ENCODE measurements at regions not wholly inside any gene's neighbourhood (a gene's known extent, or its start where the extent isn't known, plus 50 kb on each side); places are given as distances from the start of the nearest gene placed in this dataset.

DNA sequence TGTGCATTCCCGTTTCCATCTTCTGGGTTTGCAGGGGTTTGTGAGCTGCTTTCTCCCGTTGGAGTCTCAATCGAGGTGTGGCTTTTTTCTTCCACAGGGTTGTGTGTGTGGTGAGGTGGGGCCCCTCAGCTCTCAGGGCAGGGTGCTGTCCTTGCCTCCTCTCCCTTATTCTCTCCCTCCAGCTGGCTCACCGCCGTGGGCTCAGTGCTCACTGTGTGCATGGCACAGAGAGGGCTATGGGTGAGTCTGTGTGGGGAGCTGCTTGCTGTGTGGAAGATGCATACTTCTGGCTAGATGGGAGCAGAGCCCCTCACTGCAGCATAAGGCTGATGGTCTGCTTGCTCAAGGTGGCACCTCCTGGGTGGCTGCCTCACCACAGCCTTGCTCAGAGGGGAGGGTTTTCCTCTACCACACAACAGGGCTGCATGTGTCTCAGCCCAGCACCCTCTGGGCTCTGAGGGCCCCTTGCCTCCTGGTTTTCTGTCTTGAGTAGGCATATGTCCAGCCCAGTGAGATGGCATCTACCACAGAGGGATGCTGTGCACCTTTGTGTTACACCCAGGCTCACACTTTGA is 203.1 kb upstream of the B3GAT1 start:
- Histone ChIP-seq H3K4me1 (ENCODE audit: control insufficient read depth in 1 of 2, insufficient read depth in 2 of 2, low read length in 2 of 2) (no peaks in the 10 kb centered on the region), H3K27ac (ENCODE audit: low read length) (no peak overlapping the region), H3K36me3 (ENCODE audit: control insufficient read depth in 1 of 2, insufficient read depth in 2 of 2, low read length in 2 of 2) (no peaks in the 10 kb centered on the region), H3K4me3 (ENCODE audit: low read depth in 1 of 2, low read length in 2 of 2) (no peak overlapping the region), H3K9me3 (ENCODE audit: control insufficient read depth in 1 of 2, low read length in 2 of 2) (no peaks in the 10 kb centered on the region), H3K27me3 (ENCODE audit: low read depth, low read length) (no peaks in the 10 kb centered on the region)

DNA sequence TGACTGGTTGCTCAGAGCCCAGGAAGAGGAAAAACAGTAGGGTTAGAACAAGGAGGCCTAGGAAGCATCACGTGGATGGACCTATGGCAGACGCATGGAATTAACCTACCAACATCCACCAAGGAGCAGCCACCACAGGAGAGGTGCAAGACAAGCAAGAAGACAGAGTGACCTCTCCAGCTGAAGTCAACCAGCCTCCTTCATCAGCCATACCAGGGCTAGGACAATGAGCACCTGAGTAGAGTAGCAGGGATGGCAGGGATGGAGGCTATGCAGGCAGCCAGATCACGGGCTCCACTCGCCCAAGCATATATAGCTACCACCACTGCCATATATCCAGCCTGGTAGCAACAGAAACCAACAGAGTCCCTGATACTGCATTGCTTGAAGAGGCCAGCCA is 202.1 kb upstream of the B3GAT1 start:
- Histone ChIP-seq H3K4me1 (ENCODE audit: control insufficient read depth in 1 of 2, insufficient read depth in 2 of 2, low read length in 2 of 2) (no peaks in the 10 kb centered on the region), H3K27ac (ENCODE audit: low read length) (no peak overlapping the region), H3K9me3 (ENCODE audit: control insufficient read depth in 1 of 2, low read length in 2 of 2) (no peaks in the 10 kb centered on the region), H3K36me3 (ENCODE audit: control insufficient read depth in 1 of 2, insufficient read depth in 2 of 2, low read length in 2 of 2) (no peaks in the 10 kb centered on the region), H3K4me3 (ENCODE audit: low read depth in 1 of 2, low read length in 2 of 2) (no peak overlapping the region), H3K27me3 (ENCODE audit: low read depth, low read length) (no peaks in the 10 kb centered on the region)

DNA sequence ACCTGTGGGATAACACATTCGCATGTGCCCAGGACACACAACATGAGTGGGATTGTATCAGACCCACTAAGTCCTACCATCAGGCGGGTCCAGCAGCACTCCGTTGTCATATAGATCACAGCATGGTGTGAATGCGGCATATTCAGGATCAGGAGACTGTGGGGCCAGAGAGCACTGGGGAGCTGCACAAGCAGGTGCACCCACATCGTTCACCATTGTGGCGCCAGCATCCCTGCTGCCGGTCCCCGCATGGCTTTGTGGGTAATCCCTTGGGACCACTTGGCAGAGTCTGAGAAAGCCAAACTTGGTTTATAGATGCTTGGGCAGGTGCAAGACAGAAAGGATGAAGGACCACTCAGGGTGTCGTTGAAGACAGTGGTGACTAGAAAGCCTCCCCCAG is 201.6 kb upstream of the B3GAT1 start:
- H3K9me3 ChIP-seq (ENCODE audit: control insufficient read depth in 1 of 2, low read length in 2 of 2) = no peaks in the 10 kb centered on the region

DNA sequence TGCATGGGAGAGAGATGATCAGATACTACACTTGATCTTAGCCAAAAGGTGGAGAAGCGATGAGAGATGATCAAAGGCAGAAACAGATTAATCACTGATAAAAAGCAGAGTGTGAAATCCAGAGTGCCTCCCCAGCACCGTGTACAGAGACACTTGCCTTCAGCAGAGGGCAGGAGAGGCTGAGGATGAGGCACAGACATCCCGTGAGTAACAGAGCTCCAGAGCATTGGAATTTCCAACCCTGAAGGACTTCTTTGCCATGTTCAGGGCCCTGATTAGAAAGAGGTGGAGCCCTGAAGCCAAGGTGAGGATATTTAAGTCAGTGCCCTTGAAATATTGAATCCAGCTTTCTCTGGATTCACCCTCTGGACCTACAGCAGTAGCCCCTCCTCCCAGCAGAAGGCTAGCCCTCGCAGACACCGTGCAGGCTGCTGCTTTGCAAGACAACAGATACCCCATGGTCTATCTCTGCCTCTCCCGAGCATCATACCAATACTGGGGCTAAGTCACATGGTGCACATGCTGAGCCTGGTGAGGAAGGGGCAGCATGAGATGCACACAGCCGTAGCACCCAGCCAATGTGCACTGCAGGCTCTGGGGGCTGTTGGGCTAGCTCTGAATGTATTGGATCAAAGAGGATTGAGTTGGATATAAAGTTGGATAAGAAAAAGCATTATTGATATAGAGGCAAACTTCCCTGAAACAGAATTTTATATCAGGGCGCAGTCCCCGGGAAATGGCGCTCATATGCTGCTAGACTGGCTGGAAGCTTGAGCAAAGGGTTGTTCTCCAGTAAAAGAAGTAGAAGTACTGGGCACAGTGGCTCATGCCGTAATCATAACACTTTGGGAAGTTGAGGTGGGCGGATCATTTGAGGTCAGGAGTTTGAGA is 200.3 kb upstream of the B3GAT1 start:
- Histone ChIP-seq H3K36me3 (ENCODE audit: control insufficient read depth in 1 of 2, insufficient read depth in 2 of 2, low read length in 2 of 2) (no peaks in the 10 kb centered on the region), H3K9me3 (ENCODE audit: control insufficient read depth in 1 of 2, low read length in 2 of 2) (no peaks in the 10 kb centered on the region), H3K27ac (ENCODE audit: low read length) (no peak overlapping the region), H3K27me3 (ENCODE audit: low read depth, low read length) (no peaks in the 10 kb centered on the region), H3K4me3 (ENCODE audit: low read depth in 1 of 2, low read length in 2 of 2) (no peak overlapping the region), H3K4me1 (ENCODE audit: control insufficient read depth in 1 of 2, insufficient read depth in 2 of 2, low read length in 2 of 2) (no peaks in the 10 kb centered on the region)

More for the DNA sequence above, 201.6 kb upstream of the B3GAT1 start:
- no peaks in the 10 kb centered on the region for H3K4me1 ChIP-seq (ENCODE audit: control insufficient read depth in 1 of 2, insufficient read depth in 2 of 2, low read length in 2 of 2)
- no peak overlapping the region for H3K4me3 ChIP-seq (ENCODE audit: low read depth in 1 of 2, low read length in 2 of 2)
- H3K27me3 ChIP-seq (ENCODE audit: low read depth, low read length) = no peaks in the 10 kb centered on the region
- no peak overlapping the region for H3K27ac ChIP-seq (ENCODE audit: low read length)
- H3K36me3 ChIP-seq (ENCODE audit: control insufficient read depth in 1 of 2, insufficient read depth in 2 of 2, low read length in 2 of 2) = no peaks in the 10 kb centered on the region

DNA sequence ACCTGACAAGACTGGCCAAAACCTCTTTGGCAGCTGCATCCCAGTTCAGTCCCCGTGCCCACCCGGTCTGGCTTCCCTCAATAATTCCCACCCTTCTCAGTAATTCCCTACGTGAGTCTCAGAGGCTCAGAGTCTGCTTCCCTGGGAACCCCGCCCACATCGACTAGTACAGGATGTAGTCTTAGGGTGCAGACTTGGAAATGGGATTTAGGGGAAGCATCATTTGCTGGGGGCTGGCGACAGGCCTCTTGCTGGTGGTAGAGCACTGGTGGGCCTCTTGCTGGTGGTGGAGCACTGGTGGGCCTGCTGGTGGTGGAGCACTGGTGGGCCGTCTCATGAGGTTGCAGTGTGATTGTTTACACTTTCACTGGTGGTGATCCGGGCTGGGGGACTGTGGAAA is 199.5 kb upstream of the B3GAT1 start:
- Histone ChIP-seq H3K4me3 (ENCODE audit: low read depth in 1 of 2, low read length in 2 of 2) (no peak overlapping the region), H3K9me3 (ENCODE audit: control insufficient read depth in 1 of 2, low read length in 2 of 2) (no peaks in the 10 kb centered on the region), H3K4me1 (ENCODE audit: control insufficient read depth in 1 of 2, insufficient read depth in 2 of 2, low read length in 2 of 2) (no peaks in the 10 kb centered on the region), H3K27ac (ENCODE audit: low read length) (no peak overlapping the region), H3K27me3 (ENCODE audit: low read depth, low read length) (no peaks in the 10 kb centered on the region), H3K36me3 (ENCODE audit: control insufficient read depth in 1 of 2, insufficient read depth in 2 of 2, low read length in 2 of 2) (no peaks in the 10 kb centered on the region)

DNA sequence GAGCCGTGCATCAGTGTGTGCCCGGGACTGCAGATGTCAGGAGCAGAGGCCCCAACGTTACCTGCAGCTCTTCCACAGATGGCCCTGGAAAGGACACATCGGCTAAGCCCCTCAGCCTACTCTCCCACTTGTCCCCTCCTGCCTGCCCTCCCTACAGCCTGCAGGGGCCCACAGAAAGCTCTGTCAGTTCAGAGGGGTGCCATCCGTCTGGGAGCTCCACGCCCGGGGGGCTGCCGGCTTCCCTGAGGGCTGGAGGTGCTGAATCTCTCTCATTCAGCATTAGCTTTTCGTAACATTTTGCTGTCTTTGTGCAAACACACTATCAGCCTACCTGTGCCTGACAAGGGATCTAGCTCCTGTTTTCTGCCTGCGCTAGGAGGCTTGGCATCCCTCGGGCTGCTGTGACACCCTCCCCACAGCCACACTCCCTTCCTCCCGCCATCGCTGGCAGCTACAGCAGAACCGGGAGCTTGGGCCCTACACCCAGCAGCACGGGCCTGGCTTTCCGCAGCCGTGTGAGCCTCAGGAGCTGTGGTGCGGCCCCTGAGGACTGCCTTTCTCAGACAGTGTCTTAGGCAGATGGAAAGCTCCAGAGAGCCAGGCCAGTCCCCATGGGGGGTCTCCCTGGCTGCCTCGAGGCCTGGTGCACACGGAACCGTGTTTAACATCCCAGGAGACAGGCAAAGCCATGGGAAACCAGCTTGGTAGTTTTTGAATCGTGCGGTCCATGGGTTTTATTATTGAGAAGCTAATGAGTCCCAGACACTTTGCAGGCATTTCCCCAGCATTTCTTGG is 198.3 kb upstream of the B3GAT1 start:
- no peaks in the 10 kb centered on the region for H3K27me3 ChIP-seq (ENCODE audit: low read depth, low read length)
- no peaks in the 10 kb centered on the region for H3K9me3 ChIP-seq (ENCODE audit: control insufficient read depth in 1 of 2, low read length in 2 of 2)
- no peak overlapping the region for H3K4me3 ChIP-seq (ENCODE audit: low read depth in 1 of 2, low read length in 2 of 2)
- no peaks in the 10 kb centered on the region for H3K4me1 ChIP-seq (ENCODE audit: control insufficient read depth in 1 of 2, insufficient read depth in 2 of 2, low read length in 2 of 2)
- H3K27ac ChIP-seq (ENCODE audit: low read length) = no peak overlapping the region
- H3K36me3 ChIP-seq (ENCODE audit: control insufficient read depth in 1 of 2, insufficient read depth in 2 of 2, low read length in 2 of 2) = no peaks in the 10 kb centered on the region

DNA sequence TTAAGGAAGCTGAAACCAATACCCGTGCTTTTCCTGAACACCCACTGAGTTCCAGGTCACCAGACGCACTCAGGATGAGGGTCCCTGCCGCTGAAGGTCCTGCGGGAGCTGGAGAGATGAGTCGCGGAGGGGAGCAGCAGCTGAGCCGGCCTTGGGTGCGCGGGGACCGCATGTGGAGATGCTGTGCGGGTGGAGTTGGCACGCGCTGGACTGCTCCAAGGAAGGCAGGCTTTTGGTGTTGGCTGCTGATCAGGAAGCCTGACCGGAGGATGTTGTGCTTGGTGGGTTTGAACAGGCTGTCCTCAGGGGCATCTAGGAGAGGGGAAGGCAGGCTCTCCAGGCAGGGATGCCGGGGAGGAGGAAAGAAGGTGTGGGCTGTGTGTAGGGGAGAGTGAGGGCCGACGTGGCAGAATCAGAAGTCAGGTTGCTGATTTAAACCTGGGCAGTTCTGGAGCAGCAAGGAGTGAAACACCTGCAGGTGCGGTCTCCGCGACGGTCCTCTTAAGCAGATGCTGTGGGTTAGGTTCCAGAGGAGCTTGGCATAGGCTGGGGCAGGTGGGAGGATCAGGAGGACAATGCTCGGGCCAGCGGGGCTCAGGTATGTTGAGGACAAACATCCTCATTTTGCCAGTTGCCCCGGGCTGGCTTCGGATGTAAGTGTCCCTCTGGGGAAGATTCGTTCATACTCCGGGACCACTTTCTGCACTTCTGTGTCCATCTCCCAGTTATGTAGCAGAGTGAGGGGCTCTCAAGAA is 197.5 kb upstream of the B3GAT1 start:
- no peak overlapping the region for H3K27ac ChIP-seq (ENCODE audit: low read length)
- H3K27me3 ChIP-seq (ENCODE audit: low read depth, low read length) = no peaks in the 10 kb centered on the region
- H3K36me3 ChIP-seq (ENCODE audit: control insufficient read depth in 1 of 2, insufficient read depth in 2 of 2, low read length in 2 of 2) = no peaks in the 10 kb centered on the region

DNA sequence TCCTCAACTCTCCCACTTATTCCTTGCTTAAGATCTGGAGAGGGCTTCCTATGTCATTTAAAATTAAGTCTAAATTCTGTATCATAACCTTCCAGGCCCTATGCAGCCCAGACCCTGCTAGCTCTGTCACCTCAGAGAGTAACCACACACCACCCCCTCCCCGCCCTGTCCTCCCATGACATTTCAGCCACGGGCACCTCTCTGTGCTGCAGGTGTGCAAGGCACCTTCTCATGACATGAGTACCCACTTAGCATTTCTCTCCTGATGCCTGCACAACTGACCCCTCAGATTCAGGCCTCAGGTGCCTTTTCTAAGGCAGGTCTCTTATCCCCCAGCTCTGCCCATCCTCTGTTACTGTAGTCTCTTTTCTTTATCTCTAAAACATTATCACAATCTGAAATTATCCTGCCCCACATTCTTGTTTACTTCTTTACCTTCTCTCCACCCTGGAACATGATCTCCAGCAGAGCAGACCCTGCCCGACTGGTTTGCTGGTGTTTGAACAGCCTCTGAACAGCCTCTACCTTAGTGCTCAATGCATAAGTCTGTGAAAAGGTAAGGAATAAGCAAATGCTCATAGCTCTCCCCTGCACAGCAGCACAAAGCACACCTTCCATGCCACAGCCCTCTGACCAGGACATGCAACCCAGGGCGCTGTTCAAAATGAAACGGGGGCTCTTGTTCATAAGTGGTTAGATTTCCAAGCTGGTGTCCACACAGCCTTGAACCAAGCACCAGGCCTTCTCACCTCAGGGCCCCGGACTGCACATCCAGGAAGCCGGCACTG is 196.1 kb upstream of the B3GAT1 start:
- Histone ChIP-seq H3K4me3 (ENCODE audit: low read depth in 1 of 2, low read length in 2 of 2) (no peak overlapping the region), H3K27ac (ENCODE audit: low read length) (no peak overlapping the region), H3K4me1 (ENCODE audit: control insufficient read depth in 1 of 2, insufficient read depth in 2 of 2, low read length in 2 of 2) (no peaks in the 10 kb centered on the region), H3K36me3 (ENCODE audit: control insufficient read depth in 1 of 2, insufficient read depth in 2 of 2, low read length in 2 of 2) (no peaks in the 10 kb centered on the region), H3K9me3 (ENCODE audit: control insufficient read depth in 1 of 2, low read length in 2 of 2) (no peaks in the 10 kb centered on the region), H3K27me3 (ENCODE audit: low read depth, low read length) (no peaks in the 10 kb centered on the region)

More for the DNA sequence above, 197.5 kb upstream of the B3GAT1 start:
- no peaks in the 10 kb centered on the region for H3K9me3 ChIP-seq (ENCODE audit: control insufficient read depth in 1 of 2, low read length in 2 of 2)
- no peak overlapping the region for H3K4me3 ChIP-seq (ENCODE audit: low read depth in 1 of 2, low read length in 2 of 2)
- no peaks in the 10 kb centered on the region for H3K4me1 ChIP-seq (ENCODE audit: control insufficient read depth in 1 of 2, insufficient read depth in 2 of 2, low read length in 2 of 2)

DNA sequence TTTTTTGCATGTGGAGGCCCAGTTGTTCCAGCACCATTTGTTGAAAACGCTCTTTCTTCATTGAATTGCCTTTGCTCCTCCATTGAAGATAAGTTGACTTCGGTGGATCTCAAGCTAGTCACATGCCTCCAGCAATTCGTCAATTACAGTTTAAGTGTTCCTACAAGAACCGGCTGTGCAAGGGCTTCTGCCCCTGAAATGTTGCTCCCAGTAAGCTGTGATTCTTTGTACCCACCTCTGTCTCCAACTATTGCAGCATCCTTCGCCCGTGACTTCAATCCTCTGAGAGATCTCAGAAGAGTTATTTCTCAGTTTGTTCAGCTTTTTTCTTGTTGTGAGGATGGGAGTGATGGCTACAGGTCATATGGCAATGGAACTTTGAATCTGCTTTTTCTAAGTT is 194.2 kb upstream of the B3GAT1 start:
- Histone ChIP-seq H3K9me3 (ENCODE audit: control insufficient read depth in 1 of 2, low read length in 2 of 2) (no peaks in the 10 kb centered on the region), H3K27ac (ENCODE audit: low read length) (no peak overlapping the region)

DNA sequence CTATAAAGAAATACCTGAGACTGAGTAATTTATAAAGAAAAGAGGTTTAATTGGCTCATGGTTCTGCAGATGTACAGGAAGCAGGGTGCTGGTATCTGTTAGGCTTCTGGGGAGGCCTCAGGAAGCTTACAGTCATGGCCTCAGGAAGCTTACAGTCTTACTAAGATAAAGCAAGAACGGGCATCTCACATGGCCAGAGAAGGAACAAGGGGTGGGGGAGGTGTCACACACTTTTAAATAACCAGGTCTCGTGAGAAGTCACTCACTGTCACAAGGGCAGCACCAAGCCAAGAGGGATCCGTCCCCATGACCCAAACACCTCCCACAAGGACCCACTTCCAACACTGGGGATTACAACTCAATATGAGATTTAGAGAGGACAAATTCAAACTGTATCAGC is 192.8 kb upstream of the B3GAT1 start:
- no peak overlapping the region for H3K27ac ChIP-seq (ENCODE audit: low read length)
- H3K4me3 ChIP-seq (ENCODE audit: low read depth in 1 of 2, low read length in 2 of 2) = no peak overlapping the region
- H3K4me1 ChIP-seq (ENCODE audit: control insufficient read depth in 1 of 2, insufficient read depth in 2 of 2, low read length in 2 of 2) = no peaks in the 10 kb centered on the region
- no peaks in the 10 kb centered on the region for H3K9me3 ChIP-seq (ENCODE audit: control insufficient read depth in 1 of 2, low read length in 2 of 2)
- H3K27me3 ChIP-seq (ENCODE audit: low read depth, low read length) = no peaks in the 10 kb centered on the region
- no peaks in the 10 kb centered on the region for H3K36me3 ChIP-seq (ENCODE audit: control insufficient read depth in 1 of 2, insufficient read depth in 2 of 2, low read length in 2 of 2)

More for the DNA sequence above, 194.2 kb upstream of the B3GAT1 start:
- Histone ChIP-seq H3K4me3 (ENCODE audit: low read depth in 1 of 2, low read length in 2 of 2) (no peak overlapping the region), H3K36me3 (ENCODE audit: control insufficient read depth in 1 of 2, insufficient read depth in 2 of 2, low read length in 2 of 2) (no peaks in the 10 kb centered on the region), H3K27me3 (ENCODE audit: low read depth, low read length) (no peaks in the 10 kb centered on the region), H3K4me1 (ENCODE audit: control insufficient read depth in 1 of 2, insufficient read depth in 2 of 2, low read length in 2 of 2) (no peaks in the 10 kb centered on the region)
